NCI-H69 (cell line): ENCODE measurements at regions not wholly inside any gene's neighbourhood (a gene's known extent, or its start where the extent isn't known, plus 50 kb on each side); places are given as distances from the start of the nearest gene placed in this dataset.

Experiments
- DNase-seq: peaks from one replicate; lab custom pipeline; 2025; lab: John Stamatoyannopoulos, UW

- no peak for DNase-seq
These were observed 193.7 kb downstream of the PTPN20 start for GRCh38 chr10:47104786-47105385.

- no peak for DNase-seq
These were observed 192.8 kb upstream of the GDF10 start for GRCh38 chr10:47107007-47107747.

GRCh38 chr10:47109906-47110305, 190.1 kb upstream of the GDF10 start:
- no peak for DNase-seq

GRCh38 chr10:47111329-47111862, 188.6 kb upstream of the GDF10 start:
- DNase-seq: no peak

- no peak for DNase-seq
These were observed 187.4 kb upstream of the GDF10 start for GRCh38 chr10:47112612-47113011.

- no peak for DNase-seq
These were observed 186.0 kb upstream of the GDF10 start for GRCh38 chr10:47113907-47114500.

- DNase-seq: no peak
These were observed 185.3 kb upstream of the GDF10 start for GRCh38 chr10:47114680-47115186.

GRCh38 chr10:47115322-47115721, 184.7 kb upstream of the GDF10 start:
- no peak for DNase-seq

- DNase-seq: no peak
These were observed 183.6 kb upstream of the GDF10 start for GRCh38 chr10:47116445-47116844.

GRCh38 chr10:47118326-47118725, 181.7 kb upstream of the GDF10 start:
- DNase-seq: no peak

GRCh38 chr10:47121336-47121735, 178.7 kb upstream of the GDF10 start:
- no peak for DNase-seq

GRCh38 chr10:47123716-47124288, 176.2 kb upstream of the GDF10 start:
- DNase-seq: no peak

- DNase-seq: no peak
These were observed 172.7 kb upstream of the GDF10 start for GRCh38 chr10:47127188-47127785.

GRCh38 chr10:47130491-47130890, 169.5 kb upstream of the GDF10 start:
- no peak for DNase-seq

GRCh38 chr10:47133871-47134570, 166.0 kb upstream of the GDF10 start:
- DNase-seq: no peak

GRCh38 chr10:47136866-47137265, 163.1 kb upstream of the GDF10 start:
- DNase-seq: no peak

- DNase-seq: no peak
These were observed 162.6 kb upstream of the GDF10 start for GRCh38 chr10:47137311-47137851.

- no peak for DNase-seq
These were observed 160.9 kb upstream of the GDF10 start for GRCh38 chr10:47139121-47139520.

GRCh38 chr10:47140761-47141348, 159.1 kb upstream of the GDF10 start:
- DNase-seq: no peak

- DNase-seq: no peak
These were observed 158.6 kb upstream of the GDF10 start for GRCh38 chr10:47141349-47141748.

- DNase-seq: no peak
These were observed 156.9 kb upstream of the GDF10 start for GRCh38 chr10:47143072-47143471.
